Neural cell (in vitro differentiated cells): ENCODE measurements at regions not wholly inside any gene's neighbourhood (a gene's known extent, or its start where the extent isn't known, plus 50 kb on each side); places are given as distances from the start of the nearest gene placed in this dataset.

Experiments
- H2AFZ ChIP-seq: fragments of 200-600, 300-800 bp; sonication (generic), shearing (Covaris generic); 2 replicates; pipeline ENCODE4 v1.6.0; 2014; ENCODE audit warnings: low read depth, mild to moderate bottlenecking, antibody characterized with exemption, low read length, moderate library complexity
- H3F3A ChIP-seq: fragments of 200-600 bp; shearing (Covaris generic); 2 replicates; pipeline ENCODE4 v1.6.1; 2016; ENCODE audit warnings: mild to moderate bottlenecking, moderate library complexity, mixed read lengths, antibody characterized with exemption, low read length; ENCODE audit not compliant: insufficient read depth, poor library complexity, severe bottlenecking
- H3K27ac ChIP-seq: fragments of 200-600, 300-800 bp; sonication (generic), shearing (Covaris generic); 2 replicates; pipeline ENCODE4 v1.5.1; 2014; ENCODE audit warnings: mild to moderate bottlenecking, low read length, moderate library complexity
- H3K27me3 ChIP-seq: fragments of 300-800, 200-600 bp; sonication (generic), shearing (Covaris generic); 2 replicates; pipeline ENCODE4 v1.6.0; 2014; ENCODE audit warnings: mild to moderate bottlenecking, low read depth, low read length, moderate library complexity; ENCODE audit not compliant: insufficient read depth
- H3K36me3 ChIP-seq: fragments of 300-800, 200-600 bp; sonication (generic), shearing (Covaris generic); 2 replicates; pipeline ENCODE4 v1.5.1; 2014; ENCODE audit warnings: mild to moderate bottlenecking, antibody characterized with exemption, low read length, moderate library complexity; ENCODE audit not compliant: insufficient read depth
- H3K4me2 ChIP-seq: fragments of 300-800, 200-600 bp; sonication (generic), shearing (Covaris generic); 2 replicates; pipeline ENCODE4 v1.6.0; 2014; ENCODE audit warnings: mild to moderate bottlenecking, low read length
- H3K4me3 ChIP-seq: fragments of 300-800, 200-600 bp; sonication (generic), shearing (Covaris generic); 2 replicates; pipeline ENCODE4 v1.5.1; 2014; ENCODE audit warnings: mild to moderate bottlenecking, low read length, moderate library complexity
- H3K79me2 ChIP-seq: fragments of 200-600 bp; shearing (Covaris generic); replicated peaks from 2 replicates; pipeline ENCODE4 v1.6.0; 2014; ENCODE audit warnings: mild to moderate bottlenecking, low read length, moderate library complexity; ENCODE audit not compliant: insufficient read depth
- H3K9ac ChIP-seq: fragments of 300-800, 200-600 bp; sonication (generic), shearing (Covaris generic); 2 replicates; pipeline ENCODE4 v1.6.1; 2016; ENCODE audit warnings: mild to moderate bottlenecking, low read length, mixed read lengths
- H3K9me2 ChIP-seq: fragments of 200-600 bp; shearing (Covaris generic); 2 replicates; pipeline ENCODE4 v1.6.1; 2016; ENCODE audit warnings: mild to moderate bottlenecking, low read length, mixed read lengths; ENCODE audit not compliant: insufficient read depth
- H3K9me3 ChIP-seq: fragments of 200-600, 300-800 bp; sonication (generic), shearing (Covaris generic); 2 replicates; pipeline ENCODE4 v1.6.1; 2016; ENCODE audit warnings: mild to moderate bottlenecking, mixed run types, low read length, moderate library complexity, mixed read lengths
- H4K20me1 ChIP-seq: fragments of 200-600 bp; shearing (Covaris generic); 2 replicates; pipeline ENCODE4 v1.6.1; 2016; ENCODE audit warnings: mild to moderate bottlenecking, mixed run types; ENCODE audit not compliant: insufficient read depth
- EP300 ChIP-seq: fragments of 450-650 bp; conservative IDR thresholded peaks from 2 replicates; pipeline ENCODE4 v1.6.1; 2014; ENCODE audit warnings: antibody characterized with exemption, mild to moderate bottlenecking, moderate library complexity; ENCODE audit not compliant: poor library complexity, severe bottlenecking
- EZH2 ChIP-seq: fragments of 200-600, 300-800 bp; shearing (Covaris generic), sonication (generic); IDR thresholded peaks from 2 replicates; pipeline ENCODE4 v1.6.1; 2014; ENCODE audit warnings: antibody characterized with exemption, low read length, borderline replicate concordance, mild to moderate bottlenecking; ENCODE audit not compliant: insufficient read depth, poor library complexity, severe bottlenecking
- MXI1 ChIP-seq: fragments of 450-650 bp; conservative IDR thresholded peaks from 2 replicates; pipeline ENCODE4 v1.6.1; 2014; ENCODE audit warnings: antibody characterized with exemption, mild to moderate bottlenecking; ENCODE audit not compliant: poor library complexity, severe bottlenecking
- POLR2AphosphoS5 ChIP-seq: IDR thresholded peaks from 2 replicates; pipeline ENCODE4 v1.6.1; 2012
- RAD21 ChIP-seq: fragments of 450-650 bp; conservative IDR thresholded peaks from 2 replicates; pipeline ENCODE4 v1.6.1; 2014; ENCODE audit warnings: antibody characterized with exemption, mild to moderate bottlenecking, moderate library complexity
- SMC3 ChIP-seq: fragments of 450-650 bp; conservative IDR thresholded peaks from 2 replicates; pipeline ENCODE4 v1.6.1; 2014; ENCODE audit warnings: antibody characterized with exemption, mild to moderate bottlenecking, moderate library complexity; ENCODE audit not compliant: poor library complexity
- TAF1 ChIP-seq: IDR thresholded peaks from 2 replicates; pipeline ENCODE4 v1.6.1; 2012; ENCODE audit warnings: low read depth
- TF ChIP-seq, protein P1 (sequence below): IDR thresholded peaks from 2 replicates; pipeline ENCODE4 v1.6.1; 2012; ENCODE audit warnings: borderline replicate concordance
- TF ChIP-seq, protein P2 (sequence below): fragments of 450-650 bp; IDR thresholded peaks from 2 replicates; pipeline ENCODE4 v1.5.1; 2014; ENCODE audit warnings: antibody characterized with exemption, mild to moderate bottlenecking, moderate library complexity; ENCODE audit not compliant: poor library complexity, severe bottlenecking

DNA sequence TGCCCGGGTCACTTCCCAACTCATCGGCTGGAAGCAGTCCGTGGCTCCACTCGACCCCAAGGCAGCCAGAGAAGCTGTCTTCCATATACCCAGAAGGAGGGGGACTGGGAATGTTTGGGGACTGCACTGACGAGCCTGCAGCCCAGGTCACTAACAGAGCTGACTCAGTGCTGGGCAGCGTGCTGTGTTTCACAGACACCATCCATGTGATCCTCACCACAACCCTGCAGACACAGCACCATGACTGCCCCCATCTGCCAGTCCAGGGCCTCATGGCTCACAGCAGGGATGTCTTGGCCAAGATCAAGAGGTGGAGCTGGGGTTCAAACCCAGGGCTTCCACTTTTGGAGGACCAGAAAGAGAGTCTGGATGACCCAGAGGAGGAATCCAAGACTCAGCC is 67.9 kb downstream of the KLHDC7A start:
- H3K4me2 ChIP-seq = no peak overlapping the region
- no peaks in the 10 kb centered on the region for H3K27me3 ChIP-seq
- H2AFZ ChIP-seq = no peak overlapping the region
- no peak overlapping the region for H3K9ac ChIP-seq
- H3K27ac ChIP-seq = no peak overlapping the region
- no peaks in the 10 kb centered on the region for H3K36me3 ChIP-seq
- H3K79me2 ChIP-seq = no peaks in the 10 kb centered on the region
- H3K9me2 ChIP-seq = no peaks in the 10 kb centered on the region
- H3F3A ChIP-seq = no peaks in the 10 kb centered on the region
- TF ChIP-seq EZH2 (no peak), EP300 (no peak), TAF1 (no peak), MXI1 (no peak), RAD21 (no peak), SMC3 (no peak), POLR2AphosphoS5 (no peak)
- TF ChIP-seq, protein P1, sequence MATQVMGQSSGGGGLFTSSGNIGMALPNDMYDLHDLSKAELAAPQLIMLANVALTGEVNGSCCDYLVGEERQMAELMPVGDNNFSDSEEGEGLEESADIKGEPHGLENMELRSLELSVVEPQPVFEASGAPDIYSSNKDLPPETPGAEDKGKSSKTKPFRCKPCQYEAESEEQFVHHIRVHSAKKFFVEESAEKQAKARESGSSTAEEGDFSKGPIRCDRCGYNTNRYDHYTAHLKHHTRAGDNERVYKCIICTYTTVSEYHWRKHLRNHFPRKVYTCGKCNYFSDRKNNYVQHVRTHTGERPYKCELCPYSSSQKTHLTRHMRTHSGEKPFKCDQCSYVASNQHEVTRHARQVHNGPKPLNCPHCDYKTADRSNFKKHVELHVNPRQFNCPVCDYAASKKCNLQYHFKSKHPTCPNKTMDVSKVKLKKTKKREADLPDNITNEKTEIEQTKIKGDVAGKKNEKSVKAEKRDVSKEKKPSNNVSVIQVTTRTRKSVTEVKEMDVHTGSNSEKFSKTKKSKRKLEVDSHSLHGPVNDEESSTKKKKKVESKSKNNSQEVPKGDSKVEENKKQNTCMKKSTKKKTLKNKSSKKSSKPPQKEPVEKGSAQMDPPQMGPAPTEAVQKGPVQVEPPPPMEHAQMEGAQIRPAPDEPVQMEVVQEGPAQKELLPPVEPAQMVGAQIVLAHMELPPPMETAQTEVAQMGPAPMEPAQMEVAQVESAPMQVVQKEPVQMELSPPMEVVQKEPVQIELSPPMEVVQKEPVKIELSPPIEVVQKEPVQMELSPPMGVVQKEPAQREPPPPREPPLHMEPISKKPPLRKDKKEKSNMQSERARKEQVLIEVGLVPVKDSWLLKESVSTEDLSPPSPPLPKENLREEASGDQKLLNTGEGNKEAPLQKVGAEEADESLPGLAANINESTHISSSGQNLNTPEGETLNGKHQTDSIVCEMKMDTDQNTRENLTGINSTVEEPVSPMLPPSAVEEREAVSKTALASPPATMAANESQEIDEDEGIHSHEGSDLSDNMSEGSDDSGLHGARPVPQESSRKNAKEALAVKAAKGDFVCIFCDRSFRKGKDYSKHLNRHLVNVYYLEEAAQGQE = no peak
- TF ChIP-seq, protein P2, sequence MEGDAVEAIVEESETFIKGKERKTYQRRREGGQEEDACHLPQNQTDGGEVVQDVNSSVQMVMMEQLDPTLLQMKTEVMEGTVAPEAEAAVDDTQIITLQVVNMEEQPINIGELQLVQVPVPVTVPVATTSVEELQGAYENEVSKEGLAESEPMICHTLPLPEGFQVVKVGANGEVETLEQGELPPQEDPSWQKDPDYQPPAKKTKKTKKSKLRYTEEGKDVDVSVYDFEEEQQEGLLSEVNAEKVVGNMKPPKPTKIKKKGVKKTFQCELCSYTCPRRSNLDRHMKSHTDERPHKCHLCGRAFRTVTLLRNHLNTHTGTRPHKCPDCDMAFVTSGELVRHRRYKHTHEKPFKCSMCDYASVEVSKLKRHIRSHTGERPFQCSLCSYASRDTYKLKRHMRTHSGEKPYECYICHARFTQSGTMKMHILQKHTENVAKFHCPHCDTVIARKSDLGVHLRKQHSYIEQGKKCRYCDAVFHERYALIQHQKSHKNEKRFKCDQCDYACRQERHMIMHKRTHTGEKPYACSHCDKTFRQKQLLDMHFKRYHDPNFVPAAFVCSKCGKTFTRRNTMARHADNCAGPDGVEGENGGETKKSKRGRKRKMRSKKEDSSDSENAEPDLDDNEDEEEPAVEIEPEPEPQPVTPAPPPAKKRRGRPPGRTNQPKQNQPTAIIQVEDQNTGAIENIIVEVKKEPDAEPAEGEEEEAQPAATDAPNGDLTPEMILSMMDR = no peak
- H4K20me1 ChIP-seq = no peaks in the 10 kb centered on the region
- no peak overlapping the region for H3K4me3 ChIP-seq
- no peaks in the 10 kb centered on the region for H3K9me3 ChIP-seq

DNA sequence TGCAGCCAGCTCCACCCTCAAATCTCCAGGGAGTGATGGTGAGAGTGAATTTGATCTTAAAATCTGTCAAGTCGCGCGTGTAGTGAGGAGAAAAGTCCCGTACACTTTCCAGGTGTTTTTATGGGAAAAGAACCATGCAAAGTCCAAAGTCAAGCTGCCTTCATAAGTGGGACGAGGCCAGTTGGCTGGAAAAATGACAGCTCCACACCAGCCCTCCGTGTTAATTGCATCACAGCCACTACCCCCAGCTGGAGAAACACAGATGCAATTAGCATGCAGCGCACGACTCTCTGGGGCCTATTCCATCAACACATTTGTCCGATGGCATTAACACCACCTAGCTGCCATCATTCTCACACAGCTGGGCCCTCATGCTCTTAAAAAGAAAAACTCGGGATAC is 68.4 kb downstream of the KLHDC7A start:
- H3K79me2 ChIP-seq = no peaks in the 10 kb centered on the region
- no peaks in the 10 kb centered on the region for H3K36me3 ChIP-seq
- H3F3A ChIP-seq = no peaks in the 10 kb centered on the region
- TF ChIP-seq POLR2AphosphoS5 (no peak), MXI1 (no peak), SMC3 (no peak), EP300 (no peak), EZH2 (no peak), TAF1 (no peak), RAD21 (no peak)
- TF ChIP-seq, protein P1 = no peak
- TF ChIP-seq, protein P2 = no peak
- H3K9me2 ChIP-seq = no peaks in the 10 kb centered on the region
- no peaks in the 10 kb centered on the region for H4K20me1 ChIP-seq
- no peak overlapping the region for H3K4me2 ChIP-seq
- no peak overlapping the region for H3K4me3 ChIP-seq
- H3K27ac ChIP-seq = no peak overlapping the region
- no peak overlapping the region for H2AFZ ChIP-seq
- H3K9me3 ChIP-seq = no peaks in the 10 kb centered on the region
- H3K27me3 ChIP-seq = no peaks in the 10 kb centered on the region
- H3K9ac ChIP-seq = no peak overlapping the region
